Ascending aorta (tissue), 2 donors: ENCODE measurements at regions not wholly inside any gene's neighbourhood (a gene's known extent, or its start where the extent isn't known, plus 50 kb on each side); places are given as distances from the start of the nearest gene placed in this dataset.

Source experiments
- DNase-seq, 2 donors: peaks; one replicate each; pipeline ENCODE4 v3.0.0-alpha.2; 2019; ENCODE audit warnings: low spot score in 2 of 2
- H3K27ac ChIP-seq, 2 donors: fragments of 200-600 bp; sonication (generic); one replicate each; pipeline ENCODE4 v1.5.1; 2016 to 2017; ENCODE audit warnings: mild to moderate bottlenecking in 1 of 2
- H3K27me3 ChIP-seq: fragments of 200-600 bp; sonication (generic); one replicate; pipeline ENCODE4 v1.5.1; 2017
- H3K36me3 ChIP-seq, 2 donors: fragments of 200-600 bp; sonication (generic); one replicate each; pipeline ENCODE4 v1.5.1; 2016
- H3K4me1 ChIP-seq, 2 donors: fragments of 200-600 bp; sonication (generic); one replicate each; pipeline ENCODE4 v1.5.1; 2016 to 2017; ENCODE audit warnings: mild to moderate bottlenecking in 1 of 2
- H3K4me3 ChIP-seq, 2 donors: fragments of 200-600 bp; sonication (generic); one replicate each; pipeline ENCODE4 v1.5.1; 2016 to 2017; ENCODE audit warnings: mild to moderate bottlenecking in 1 of 2
- H3K9me3 ChIP-seq, 2 donors: fragments of 200-600 bp; sonication (generic); one replicate each; pipeline ENCODE4 v1.5.1; 2016
- CTCF ChIP-seq, 3 experiments: fragments of 200-600 bp in 2 of 3; fragments of 450-650 bp in 1 of 3; sonication (generic) in 2 of 3; IDR thresholded peaks; one replicate each; pipeline ENCODE4 v1.5.1; 2016 to 2019; ENCODE audit warnings: antibody characterized with exemption in 3 of 3, mild to moderate bottlenecking in 1 of 3, moderate library complexity in 1 of 3
- intact Hi-C: fragments of 100-400 bp; cut with DNase I; formaldehyde crosslinking; loops from one replicate; pipeline ENCODE4 v1.15.1; 2023

GRCh38 chr1:97999320-97999719, 78.5 kb upstream of the DPYD start:
- intact Hi-C loops: no loop called here
- Histone ChIP-seq H3K27me3 (no peaks in the 10 kb centered on the region), H3K9me3 (no peaks in the 10 kb centered on the region), H3K27ac (no peak overlapping the region), H3K4me3 (no peak overlapping the region), H3K4me1 (no peaks in the 10 kb centered on the region), H3K36me3 (no peaks in the 10 kb centered on the region)
- no peak for TF ChIP-seq CTCF (IDR thresholded peaks at IDR 0.05)
- no peak for DNase-seq

- intact Hi-C loops: no loop called here
- no peak for TF ChIP-seq CTCF (IDR thresholded peaks at IDR 0.05)
- no peaks in the 10 kb centered on the region for H3K36me3 ChIP-seq
- no peaks in the 10 kb centered on the region for H3K4me1 ChIP-seq
- no peaks in the 10 kb centered on the region for H3K9me3 ChIP-seq
- H3K27me3 ChIP-seq: no peaks in the 10 kb centered on the region
- H3K4me3 ChIP-seq: no peak overlapping the region
- DNase-seq: no peak
- no peak overlapping the region for H3K27ac ChIP-seq
Observed at GRCh38 chr1:97996880-97997279, 76.0 kb upstream of the DPYD start.

- H3K27me3 ChIP-seq: no peaks in the 10 kb centered on the region
- no peaks in the 10 kb centered on the region for H3K9me3 ChIP-seq
- intact Hi-C loops: no loop called here
- no peaks in the 10 kb centered on the region for H3K4me1 ChIP-seq
- H3K27ac ChIP-seq: no peak overlapping the region
- DNase-seq: no peak
- TF ChIP-seq CTCF (IDR thresholded peaks at IDR 0.05): no peak
- no peaks in the 10 kb centered on the region for H3K36me3 ChIP-seq
- no peak overlapping the region for H3K4me3 ChIP-seq
Observed at GRCh38 chr1:97989094-97989680, 68.4 kb upstream of the DPYD start.

- no peak overlapping the region for H3K4me3 ChIP-seq
- H3K27ac ChIP-seq: no peak overlapping the region
- no peaks in the 10 kb centered on the region for H3K9me3 ChIP-seq
- DNase-seq: no peak
- intact Hi-C loops: no loop called here
- no peak for TF ChIP-seq CTCF (IDR thresholded peaks at IDR 0.05)
- no peaks in the 10 kb centered on the region for H3K36me3 ChIP-seq
- H3K4me1 ChIP-seq: no peaks in the 10 kb centered on the region
- no peaks in the 10 kb centered on the region for H3K27me3 ChIP-seq
Observed at GRCh38 chr1:97986041-97987005, 65.5 kb upstream of the DPYD start.

GRCh38 chr1:97983126-97983525, 62.3 kb upstream of the DPYD start:
- intact Hi-C loops: no loop called here
- Histone ChIP-seq H3K27me3 (no peaks in the 10 kb centered on the region), H3K4me3 (no peak overlapping the region), H3K4me1 (no peaks in the 10 kb centered on the region), H3K9me3 (no peaks in the 10 kb centered on the region), H3K27ac (no peak overlapping the region), H3K36me3 (no peaks in the 10 kb centered on the region)
- DNase-seq: no peak
- TF ChIP-seq CTCF (IDR thresholded peaks at IDR 0.05): no peak
